Kidney glomerular epithelial cell (primary cell): ENCODE measurements at regions not wholly inside any gene's neighbourhood (a gene's known extent, or its start where the extent isn't known, plus 50 kb on each side); places are given as distances from the start of the nearest gene placed in this dataset.
"Not testable (repeated sequence)": the region's sequence is repeated elsewhere in the genome, so short reads cannot be mapped to it uniquely, and the experiment has no call there.

Source experiments
- DNase-seq: peaks from one replicate; lab custom pipeline; 2025; lab: John Stamatoyannopoulos, UW

DNA sequence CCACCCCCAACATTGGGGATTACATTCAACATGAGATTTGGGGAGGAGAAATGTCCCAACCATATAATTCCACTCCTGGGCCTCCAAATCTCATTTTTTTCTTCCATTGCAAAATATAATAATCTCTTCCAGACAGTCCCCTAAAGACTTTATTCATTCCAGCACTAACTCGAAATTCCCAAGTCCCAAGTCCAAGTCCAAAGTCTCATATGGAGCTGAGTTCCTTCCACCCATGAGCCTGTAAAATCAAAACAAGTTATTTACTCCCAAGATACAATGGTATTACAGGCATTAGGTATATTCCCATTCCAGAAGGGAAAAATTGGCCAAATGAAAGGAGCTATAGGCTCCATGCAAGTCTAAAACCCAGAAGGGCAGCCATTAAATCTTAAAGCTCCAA is 56.7 kb downstream of the P2RY1 start:
- DNase-seq, result no peak

DNA sequence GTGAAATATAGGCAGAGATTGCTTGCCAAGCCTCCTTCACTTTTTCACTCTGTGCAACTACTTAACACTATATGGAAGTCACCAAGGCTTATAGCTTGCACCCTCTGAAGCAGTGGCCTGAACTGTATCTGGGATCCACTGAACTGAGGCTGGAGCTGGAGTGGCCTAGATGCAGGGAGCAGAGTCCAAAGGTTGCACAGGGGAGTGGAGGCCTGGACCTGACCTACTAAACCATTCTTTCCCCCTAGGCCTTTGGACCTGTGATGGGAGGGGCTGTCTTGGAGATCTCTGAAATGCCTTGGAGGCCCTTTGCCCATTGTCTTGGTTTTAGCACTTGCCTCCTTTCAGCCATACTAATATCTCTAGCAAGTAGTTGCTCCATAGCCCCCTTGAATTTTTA is 57.5 kb downstream of the P2RY1 start:
- DNase-seq, result no peak

DNA sequence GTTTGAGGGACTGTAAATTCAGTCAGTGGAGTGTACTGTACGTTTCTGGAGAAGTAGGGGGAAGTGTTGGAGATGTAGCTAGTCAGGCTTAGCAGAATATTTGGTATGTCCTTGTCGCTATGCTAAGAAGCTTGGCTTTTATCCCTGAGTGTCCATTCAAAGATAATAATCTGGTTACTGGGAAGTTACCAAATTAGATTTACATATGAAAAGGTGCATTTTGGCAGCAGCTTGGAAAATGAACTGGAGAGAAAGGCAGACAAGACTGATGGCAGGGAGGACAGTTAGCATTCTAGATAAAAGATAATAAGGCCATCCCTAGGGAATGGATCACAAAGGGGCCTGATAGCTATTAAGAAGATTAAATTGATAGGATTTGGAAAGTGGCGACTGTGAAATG is 58.7 kb downstream of the P2RY1 start:
- DNase-seq, result no peak

DNA sequence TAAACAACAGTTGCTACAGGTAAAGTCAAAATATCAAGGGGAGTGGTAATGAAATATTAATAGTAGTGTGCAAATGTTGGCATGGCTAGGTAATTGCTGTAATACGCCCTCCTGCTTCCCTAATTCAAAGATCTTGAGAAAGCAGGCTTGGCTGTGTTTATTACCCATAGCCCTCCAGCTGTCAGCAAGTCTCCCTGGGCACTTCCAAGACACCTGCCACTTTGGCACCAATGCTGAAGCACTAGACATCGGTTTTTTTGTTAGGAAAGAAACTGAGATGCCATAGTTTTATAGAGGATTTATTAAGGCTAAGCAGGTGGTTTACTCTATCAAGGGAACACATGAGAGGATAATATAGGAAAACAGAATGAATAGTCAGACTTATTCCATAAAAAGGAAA is 64.4 kb downstream of the P2RY1 start:
- DNase-seq, result no peak

DNA sequence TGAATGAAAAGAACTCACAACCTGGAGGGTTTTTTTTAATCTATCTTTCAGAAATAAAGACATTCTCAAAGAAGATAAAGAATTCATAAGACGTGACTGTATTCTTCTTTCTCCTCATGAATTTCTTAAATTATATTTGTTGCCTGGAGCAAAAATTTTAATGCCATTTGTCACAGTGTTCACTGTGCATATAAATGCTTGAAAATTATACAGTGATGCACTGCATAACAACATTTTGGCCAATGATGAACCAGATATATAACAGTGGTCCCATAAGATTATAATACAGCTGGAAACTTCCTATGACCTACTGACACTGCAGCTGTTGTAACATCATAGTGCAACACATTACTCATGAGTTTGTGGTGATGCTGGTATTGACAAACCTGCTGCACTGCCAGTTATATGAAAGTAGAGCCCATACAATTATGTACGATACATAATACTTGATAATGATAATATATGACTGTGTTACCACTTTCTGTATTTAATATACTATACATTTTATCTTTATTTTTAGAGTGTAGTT is 67.3 kb downstream of the P2RY1 start:
- no peak for DNase-seq

DNA sequence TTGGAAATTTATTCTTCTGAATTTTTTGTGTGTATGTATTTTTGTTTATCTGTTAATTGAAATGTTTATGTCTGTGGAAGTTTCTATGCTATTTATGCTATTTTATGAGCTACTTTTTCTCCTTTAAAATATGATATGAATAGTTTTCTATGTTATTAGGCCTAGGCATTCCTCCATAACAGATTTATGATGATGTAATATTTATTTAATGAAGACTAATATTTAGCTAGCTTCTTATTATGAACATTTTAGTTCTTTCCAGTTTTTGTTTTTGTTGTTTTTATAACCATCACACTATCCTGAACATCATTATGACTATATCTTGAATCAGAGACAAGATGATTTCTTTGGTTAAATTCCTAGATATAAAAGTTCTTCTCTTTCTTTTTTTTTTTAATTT is 70.7 kb downstream of the P2RY1 start:
- no peak for DNase-seq

DNA sequence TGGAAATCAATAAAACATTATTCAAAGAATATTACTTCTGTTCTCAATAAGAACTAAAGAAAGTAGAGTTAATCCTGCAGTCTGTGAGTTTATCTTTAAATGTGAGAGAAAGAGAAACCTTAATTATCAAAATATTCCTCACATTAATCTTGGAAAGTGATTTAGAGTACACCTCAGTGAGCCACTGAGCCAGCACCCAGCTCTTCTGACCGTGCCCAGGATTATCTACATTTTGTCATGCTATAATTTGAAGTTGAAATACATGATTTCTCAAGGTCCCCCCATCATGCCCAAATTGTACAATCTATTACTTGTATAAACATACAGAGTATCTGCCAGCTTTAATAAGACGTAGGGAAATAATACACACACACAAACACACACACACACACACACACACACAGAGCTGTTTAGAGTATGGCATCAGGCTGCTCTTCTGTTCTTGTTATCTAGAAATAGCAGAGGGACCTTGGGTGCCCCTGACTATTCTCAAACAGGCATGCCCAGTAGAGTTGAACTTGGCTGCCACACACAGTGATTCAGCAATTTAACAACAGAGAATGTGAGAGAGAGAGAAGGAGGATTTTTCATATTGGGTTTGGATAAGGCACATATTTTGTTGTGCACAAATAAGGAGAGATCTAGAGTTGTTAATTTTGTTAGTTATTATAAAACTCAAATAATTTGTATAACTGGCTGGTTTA is 74.4 kb downstream of the P2RY1 start:
- DNase-seq, result no peak

DNA sequence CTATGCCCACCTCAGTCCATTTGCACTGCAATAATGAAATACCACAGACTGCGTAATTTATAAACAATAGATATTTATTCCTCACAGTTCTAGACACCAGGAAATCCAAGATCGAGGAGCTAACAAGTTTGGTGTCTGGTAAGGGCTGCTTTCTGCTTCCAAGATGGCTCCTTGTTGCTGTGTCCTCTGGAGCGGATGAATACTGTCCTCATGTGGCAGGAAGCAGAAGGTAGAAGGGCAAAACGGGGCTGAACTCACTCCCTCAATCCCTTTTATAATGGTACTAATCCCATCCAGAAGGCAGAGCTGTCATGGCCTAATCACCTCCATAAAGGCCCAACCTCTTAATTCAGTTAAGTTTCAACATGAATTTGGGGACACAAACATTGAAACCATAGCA is 75.3 kb downstream of the P2RY1 start:
- DNase-seq, result no peak

DNA sequence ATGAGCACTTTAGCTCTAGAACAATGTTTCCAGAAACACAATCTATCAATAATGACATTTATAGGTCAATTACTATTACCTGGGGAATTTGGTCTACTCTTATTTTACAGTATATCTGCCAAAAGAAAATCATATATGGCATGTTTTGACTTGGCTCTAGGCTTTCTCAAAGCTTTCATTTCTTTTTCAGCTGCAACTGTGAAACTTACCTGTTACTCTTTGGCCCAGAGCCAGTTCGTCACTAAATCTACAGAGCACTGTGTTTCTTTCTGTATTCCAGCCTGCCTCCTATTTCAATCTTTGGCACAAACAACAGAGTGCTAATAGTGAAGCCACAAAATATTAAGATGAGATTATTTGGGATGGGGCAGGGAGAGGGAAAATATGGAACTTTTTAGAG is 76.0 kb downstream of the P2RY1 start:
- no peak for DNase-seq

DNA sequence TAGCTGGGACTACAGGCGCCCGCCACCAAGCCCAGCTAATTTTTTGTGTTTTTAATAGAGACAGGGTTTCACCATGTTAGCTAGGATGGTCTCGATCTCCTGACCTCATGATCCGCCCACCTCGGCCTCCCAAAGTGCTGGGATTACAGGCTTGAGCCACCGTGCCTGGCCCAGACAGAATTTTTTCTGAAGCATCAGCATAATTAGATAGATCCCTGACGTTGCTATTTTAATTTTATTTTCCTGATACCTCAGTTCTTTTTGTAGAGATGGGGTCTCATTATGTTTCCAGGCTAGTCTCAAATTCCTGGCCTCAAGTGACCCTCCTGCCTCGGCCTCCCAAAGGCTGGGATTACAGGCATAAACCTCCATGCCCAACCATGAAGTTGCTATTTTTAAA is 79.8 kb downstream of the P2RY1 start:
- not testable (repeated sequence) for DNase-seq

DNA sequence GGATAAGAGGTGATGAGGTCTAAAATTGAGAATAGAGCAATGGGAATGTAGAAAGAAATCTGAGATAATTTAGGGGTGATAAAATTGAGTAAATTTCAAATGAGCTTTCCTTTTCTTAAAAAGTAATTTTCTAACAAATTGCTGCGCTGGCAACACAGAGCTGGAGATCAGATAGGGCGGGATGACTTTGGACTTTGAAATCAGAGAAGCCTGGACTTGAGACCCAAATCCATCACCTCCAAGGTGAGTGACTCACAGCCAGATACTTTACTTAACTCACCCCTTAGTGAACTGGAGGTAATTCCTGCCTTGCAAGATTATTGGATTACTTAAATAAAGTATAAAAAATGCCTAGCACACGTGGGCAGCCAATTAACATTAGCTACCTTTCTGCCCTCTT is 80.8 kb downstream of the P2RY1 start:
- DNase-seq, result no peak

DNA sequence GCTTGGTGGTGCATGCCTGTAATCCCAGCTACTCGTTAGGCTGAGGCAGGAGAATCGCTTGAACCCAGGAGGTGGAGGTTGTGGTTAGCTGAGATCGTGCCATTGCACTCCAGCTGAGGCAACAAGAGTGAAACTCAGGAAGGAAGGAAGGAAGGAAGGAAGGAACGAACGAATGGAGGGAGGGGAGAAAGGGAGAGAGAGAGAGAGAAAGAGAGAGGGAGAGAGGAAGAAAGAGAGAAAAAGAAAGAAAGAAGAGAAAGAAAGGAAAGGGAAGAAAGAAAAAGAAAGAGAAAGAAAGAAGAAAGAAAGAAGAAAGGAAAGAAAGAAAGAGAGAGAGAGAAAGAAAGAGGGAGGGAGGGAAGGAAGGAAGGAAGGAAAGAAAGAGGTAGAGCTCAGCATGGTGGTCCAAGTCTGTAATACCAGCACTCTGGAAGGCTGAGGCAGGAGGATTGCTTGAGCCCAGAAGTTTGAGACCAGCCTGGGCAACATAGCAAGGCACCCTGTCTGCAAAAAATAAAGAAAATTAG is 81.9 kb downstream of the P2RY1 start:
- DNase-seq, result no peak

DNA sequence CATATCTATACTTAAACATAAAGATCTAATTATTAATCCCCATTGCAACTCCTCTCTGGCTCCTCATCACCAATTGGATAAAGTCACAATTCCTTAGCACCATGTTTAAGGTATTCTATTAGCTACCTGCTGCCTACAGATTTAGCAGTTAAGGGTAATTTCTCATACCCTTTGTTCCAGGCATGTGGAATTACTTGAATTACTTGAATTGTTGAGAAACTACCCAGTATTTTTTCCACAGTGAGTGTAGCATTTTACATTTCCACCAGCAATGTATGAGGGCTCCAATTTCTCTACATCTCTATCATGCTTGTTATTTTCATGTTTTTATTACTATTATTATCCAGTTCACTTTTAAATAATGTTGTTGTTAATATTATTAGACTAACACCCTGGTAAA is 86.4 kb downstream of the P2RY1 start:
- no peak for DNase-seq

DNA sequence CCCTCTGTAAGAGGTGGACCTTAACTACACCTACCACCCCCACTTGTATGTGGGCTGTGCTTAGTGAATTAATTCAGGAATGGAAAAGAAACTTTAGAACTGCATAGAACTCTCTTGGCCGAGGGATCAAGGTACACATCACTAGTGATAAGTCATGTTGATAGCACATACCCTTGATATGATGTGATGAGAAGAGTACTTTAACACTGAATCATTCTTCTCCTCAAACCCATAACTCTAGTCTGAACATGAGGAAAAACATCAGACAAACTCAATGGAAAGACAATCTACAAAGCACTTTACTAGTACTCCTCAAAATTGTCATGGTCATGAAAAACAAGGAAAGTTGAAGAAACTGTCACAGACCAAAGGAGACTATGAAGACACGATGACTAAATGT is 87.6 kb downstream of the P2RY1 start:
- DNase-seq, result no peak

DNA sequence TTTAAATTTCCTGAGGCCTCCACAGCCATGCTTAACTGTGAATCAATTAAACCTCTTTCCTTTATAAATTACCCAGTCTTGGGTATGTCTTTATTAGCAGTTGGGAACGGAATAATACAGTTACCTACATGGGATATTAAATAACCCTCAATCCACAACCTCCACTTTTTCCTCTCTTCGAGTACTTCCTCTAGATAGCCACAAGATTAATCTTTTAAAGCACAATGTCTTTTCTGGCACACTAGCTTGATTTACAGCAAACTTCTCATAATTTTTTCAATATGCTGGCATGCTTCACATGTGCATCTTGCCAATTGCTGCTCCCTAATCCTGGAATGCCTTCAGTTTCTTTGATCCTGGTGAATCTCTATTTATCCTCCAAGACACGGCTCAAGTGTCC is 92.2 kb downstream of the P2RY1 start:
- no peak for DNase-seq

DNA sequence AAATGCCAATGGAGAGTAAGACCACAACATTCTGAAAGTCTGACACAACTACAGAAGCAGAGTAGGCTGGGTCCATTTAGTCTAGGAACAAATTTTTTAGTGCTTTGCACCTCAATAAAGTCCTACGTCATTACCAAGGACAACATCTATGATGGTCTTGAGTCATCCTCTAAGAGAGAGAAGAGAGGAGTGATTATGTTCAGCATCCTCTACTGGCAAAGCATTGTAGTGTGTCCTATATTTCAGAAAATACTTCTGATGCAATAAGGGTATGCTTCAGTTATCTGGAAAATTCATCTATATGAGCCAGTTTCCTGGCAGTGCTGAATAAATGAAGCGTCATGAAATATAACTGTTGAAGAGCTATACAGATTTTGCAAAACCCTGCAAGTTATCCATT is 95.6 kb downstream of the P2RY1 start:
- DNase-seq, result no peak

DNA sequence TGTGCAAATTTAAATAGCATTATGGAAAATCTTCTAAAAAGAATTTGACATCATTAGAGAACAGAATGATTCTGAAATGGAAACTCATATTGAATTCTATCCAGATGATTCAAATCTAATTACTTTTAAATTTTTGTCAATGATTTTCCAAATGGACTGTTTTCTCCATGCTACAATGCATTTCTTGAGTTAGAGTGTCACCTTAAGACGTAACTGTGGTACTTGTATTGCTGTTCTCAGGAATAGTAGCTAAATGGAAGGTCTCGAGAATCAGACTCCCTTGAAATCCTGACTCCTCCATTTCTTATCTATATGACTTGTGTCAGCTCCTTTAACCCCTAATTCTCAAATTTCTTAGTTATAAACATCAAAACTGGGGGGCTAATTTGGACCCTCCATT is 102.3 kb downstream of the P2RY1 start:
- no peak for DNase-seq

DNA sequence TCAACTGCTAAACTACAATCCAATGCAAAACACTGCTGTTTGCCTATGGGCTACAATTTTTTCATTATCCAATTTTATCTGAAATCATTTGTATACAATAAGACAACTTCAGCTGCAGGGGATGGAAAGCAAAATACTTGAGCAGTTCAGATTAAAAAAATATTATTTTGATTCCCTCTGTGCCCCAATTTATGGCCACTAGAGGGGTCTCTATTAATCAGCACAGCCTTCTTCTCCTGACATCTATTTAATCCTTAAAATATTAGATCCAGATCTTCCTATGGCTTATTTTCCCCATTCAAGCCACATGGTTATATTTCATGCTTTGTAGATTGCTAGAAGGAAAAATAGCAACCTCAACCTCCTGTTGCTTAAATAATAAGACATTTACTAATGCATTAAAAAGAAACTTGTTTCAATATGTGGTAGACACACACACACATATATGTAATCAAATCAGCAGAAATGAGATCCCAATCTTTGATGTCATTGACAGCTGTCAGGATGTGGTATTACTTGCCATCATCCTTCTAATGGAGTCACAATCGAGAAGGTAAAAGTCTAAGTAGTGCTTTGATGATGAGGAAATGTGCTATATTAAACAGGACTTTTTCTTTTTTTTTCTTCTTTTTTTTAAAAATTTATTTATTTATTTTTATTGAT is 104.2 kb downstream of the P2RY1 start:
- no peak for DNase-seq

DNA sequence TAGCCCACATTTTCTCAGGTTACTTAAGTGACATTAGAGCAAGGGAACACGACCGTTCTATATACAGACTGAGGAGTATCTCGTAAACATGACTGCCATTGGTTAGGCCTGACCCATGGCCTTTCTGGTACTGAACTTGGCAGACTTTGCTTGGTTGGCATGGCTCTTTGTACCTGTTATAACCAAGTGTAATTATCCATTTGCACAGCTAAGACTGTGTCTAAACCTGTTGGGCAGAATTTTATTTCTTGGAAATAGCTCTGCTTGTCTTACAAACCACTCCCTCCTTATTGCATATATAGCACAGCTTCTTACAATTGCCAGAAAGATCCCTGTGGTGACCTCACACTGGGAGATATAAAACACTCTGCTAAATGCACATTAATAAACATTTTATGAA is 106.9 kb downstream of the P2RY1 start:
- DNase-seq, result no peak

DNA sequence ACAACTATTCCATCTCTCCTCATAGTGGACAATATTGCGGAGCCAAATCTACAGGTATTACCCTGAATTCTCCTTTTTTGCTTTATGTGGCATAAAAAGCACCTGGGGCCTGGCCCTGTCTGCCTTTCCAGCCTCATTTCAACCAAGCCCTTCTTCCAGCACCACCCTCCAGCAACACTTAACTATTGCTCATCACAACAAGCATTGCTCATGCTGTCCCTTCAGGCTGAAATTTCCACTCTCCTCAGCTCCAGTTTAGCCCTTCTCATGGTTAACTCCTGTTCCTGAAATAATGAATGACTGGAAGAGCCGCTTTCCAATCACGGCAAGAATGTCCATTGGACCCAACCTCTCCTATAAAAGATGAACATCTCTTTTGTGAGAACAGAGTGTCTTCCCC is 107.4 kb downstream of the P2RY1 start:
- DNase-seq, result no peak

DNA sequence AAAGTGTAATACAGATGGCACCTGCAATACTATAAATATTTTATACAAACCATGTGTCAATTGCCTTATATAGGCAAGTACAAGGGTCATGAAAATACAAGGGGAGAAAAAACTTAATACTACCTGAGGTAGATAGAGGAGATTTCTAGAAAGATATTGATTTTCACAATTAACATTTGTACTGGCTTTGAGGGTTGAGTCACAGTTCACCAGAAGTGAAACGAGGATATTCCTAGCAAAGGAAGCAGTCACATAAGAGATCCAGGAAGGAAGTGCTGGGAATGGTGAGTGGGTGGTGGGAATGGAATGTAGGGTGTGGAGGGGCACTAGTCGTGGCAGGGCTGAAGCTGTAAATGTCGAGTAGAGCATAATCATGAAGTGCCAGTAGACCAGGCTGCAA is 108.7 kb downstream of the P2RY1 start:
- no peak for DNase-seq

DNA sequence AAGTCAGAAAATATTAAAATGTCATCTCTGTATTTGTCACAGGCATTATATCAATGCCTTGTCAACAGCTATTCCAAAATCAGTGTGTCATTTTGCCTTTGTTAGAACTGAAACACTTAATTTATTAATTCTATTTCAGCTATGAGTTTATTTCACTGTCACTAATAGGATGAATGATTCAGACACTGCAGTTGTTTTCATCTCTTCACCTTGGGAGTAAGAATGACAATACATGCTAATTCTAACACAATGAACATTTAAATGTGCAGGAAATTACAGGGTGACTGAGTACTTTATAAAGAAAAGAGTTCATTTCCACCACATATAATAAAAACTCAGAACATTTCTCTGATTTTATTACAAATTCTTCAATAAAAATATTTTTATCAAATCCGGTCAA is 109.7 kb downstream of the P2RY1 start:
- DNase-seq, result no peak

DNA sequence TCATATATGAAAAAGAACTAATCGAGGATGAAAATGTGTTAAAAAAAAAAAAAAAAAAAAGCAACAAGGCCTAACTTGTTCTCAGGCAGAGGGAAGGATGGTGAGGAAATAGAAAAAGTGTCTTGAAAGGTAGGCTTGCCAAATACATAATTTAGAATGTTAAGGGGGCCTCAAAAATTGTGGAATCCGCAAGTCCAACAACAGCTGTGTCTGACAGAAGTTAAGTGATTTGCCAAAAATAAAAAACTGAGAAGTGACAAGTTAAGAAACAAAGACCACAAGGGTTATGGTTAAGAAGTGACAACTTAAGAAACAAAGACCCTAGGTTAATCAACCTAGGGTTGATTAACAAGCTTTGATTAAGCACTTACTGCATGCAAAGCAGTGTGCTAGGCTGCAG is 110.6 kb downstream of the P2RY1 start:
- DNase-seq, result no peak

DNA sequence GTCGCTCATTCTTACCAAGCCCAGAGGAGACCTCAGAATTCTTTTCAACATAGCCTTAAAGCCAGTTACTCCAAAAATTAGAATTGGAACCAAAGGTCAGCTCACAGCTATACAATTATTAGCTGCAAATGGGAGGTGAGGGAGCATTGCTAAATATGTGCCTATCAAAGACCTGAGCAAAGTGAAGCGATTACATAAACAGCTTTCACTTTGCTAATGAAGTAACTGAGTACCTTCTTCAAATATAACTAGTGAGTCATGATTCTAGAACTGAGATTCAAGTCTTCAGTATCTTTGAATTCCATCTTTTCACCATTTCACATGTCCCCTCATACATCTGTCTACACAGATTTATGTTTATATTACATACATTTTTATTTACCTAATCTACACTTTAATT is 122.6 kb downstream of the P2RY1 start:
- DNase-seq, result no peak
